Central memory CD4-positive, alpha-beta T cell (primary cell): ENCODE measurements at regions not wholly inside any gene's neighbourhood (a gene's known extent, or its start where the extent isn't known, plus 50 kb on each side); places are given as distances from the start of the nearest gene placed in this dataset.
"Not testable (repeated sequence)": the region's sequence is repeated elsewhere in the genome, so short reads cannot be mapped to it uniquely, and the experiment has no call there.

ENCODE experiments used
- DNase-seq: peaks from one replicate; pipeline ENCODE4 v3.0.0; 2022

DNA sequence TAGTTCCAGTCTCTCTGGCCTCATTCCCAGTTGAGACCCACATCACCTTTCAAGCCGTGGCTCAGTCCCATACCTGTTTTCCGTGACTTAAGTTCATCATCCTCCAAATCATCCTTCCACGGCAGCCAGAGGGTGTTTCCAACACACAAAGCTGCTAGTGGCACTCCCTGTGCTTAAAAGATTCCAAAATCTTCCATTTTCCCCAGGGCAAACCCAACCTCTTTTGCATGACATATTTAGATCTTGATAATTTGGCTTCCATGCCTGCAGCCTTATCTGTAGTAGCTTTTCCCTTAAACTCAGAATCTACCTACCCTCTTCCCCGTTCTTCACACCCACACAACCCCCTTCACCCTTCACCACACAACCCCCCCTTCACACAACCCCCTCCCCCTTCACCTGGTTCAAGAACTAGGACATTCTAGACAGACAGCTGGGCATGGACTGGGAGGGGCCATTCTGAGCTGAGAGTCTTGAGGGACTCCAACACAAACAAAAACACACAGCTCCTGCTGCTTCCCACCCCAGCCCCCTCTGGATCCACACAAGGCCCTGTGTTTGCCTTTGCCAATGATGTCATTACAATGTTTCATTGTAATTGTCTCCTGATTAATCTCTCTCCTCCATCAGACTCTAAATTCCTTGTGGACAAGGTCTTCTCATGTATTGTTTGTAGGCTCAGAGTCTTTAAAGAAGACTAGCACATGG is 268.2 kb downstream of the SH3GL2 start:
- no peak for DNase-seq

DNA sequence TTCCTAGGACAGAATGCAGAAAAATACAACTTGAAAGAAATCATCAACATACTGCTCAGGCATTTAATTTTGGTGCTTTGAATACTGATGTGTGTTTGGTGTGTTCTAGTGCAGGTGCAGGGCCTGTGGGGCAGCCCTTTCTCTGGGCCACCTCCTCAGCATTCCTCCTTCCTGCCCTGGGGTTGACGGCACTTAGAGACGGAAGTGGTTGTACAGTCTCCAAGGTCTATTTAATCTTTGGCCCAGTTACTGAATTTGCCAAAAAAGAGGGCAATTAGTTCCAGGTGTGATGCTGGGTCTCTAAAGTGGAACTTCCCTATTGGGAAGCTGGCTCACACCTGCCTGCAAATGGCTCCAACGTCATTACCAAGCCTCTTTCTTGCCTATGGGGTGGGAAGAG is 269.0 kb downstream of the SH3GL2 start:
- no peak for DNase-seq

DNA sequence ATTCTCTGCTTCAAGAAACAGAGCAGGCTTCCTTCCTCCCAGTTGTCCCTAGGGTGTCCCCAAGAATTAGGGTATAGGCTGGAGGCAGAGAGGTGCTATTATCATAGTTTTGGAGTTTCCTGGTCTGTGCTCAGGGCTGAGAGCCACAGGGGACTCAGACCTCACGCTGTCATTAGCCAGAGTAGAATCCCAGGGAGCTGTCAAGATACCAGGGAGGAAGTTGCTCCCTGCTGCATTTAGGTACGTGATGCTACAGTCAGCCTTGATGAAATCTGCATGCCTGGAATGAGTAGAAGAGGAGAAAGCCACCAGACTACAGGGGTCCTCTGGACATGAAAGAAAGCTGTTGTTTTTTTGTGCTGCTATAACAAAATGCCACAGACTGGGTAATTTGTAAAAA is 273.2 kb downstream of the SH3GL2 start:
- DNase-seq, result no peak

DNA sequence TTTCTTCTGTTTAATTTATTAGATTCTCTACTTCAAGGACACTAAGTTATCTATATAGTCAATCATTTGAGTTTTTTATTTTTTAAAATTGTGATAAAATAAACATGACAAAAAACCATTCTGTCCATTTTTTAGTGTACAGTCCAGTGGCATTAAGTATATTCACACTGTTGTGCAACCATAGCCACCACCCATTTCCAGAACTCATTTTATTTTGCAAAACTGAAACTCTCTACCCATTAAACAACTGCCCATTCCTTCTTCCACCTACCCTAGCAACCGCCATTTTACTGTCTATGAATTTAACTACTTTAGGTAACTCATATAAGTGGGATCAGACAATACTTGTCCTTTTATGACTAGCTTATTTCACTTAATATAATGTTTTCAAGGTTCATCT is 275.6 kb downstream of the SH3GL2 start:
- no peak for DNase-seq

DNA sequence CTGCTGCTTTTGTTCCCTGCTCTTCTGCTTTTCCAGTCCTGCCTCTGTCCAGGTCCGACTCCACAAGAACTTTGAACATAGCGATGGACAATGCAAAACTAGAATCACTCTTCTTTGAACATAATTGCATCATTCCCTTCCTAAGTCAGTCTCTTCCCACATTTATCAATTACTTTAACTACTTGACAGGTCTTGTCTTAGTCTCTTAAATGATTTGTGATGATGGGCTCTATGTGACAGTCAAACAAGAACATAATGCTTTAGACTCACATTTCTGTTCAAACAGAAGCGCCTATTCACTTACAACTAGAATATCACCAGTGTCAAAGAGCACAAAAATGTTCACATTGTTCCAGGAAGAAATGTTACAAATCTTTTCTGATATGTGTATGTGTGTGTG is 278.1 kb downstream of the SH3GL2 start:
- no peak for DNase-seq

DNA sequence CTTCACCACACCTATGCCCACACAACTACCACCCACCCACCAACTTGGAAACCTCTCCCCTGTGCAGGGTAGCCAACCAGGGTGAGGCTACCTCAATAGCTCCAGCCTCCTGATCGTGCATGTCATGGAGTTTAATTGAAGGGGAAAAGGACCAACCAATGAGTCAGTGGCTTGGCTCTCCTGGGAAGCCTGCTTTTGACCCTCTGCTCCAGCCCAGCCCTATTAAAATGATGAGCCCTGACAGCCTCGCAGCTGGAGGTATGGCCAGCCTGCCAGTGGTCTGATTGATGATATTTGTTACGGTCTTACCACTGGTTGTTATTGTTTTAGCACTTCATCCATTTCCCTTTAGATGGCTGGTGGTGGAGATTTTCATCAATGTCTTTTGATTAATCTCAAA is 280.4 kb downstream of the SH3GL2 start:
- no peak for DNase-seq

DNA sequence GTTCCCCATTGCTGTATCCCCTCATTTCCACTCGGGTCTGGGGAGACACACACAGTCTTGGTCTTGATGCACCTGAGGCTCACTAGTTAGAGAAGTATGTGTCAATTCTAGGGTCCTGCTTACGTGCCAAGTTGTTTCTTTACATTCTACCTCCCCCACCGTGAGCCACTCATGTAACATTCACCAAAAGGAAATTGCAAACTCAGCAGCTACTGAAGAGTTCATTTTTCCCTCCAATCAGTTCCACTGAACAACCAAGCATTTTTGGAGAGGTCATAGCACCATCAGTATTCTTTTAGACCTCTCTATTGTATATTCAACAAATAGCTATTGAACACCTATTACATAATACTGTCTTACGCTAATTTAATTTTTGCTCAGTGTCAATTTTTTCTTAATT is 281.1 kb downstream of the SH3GL2 start:
- DNase-seq, result no peak

DNA sequence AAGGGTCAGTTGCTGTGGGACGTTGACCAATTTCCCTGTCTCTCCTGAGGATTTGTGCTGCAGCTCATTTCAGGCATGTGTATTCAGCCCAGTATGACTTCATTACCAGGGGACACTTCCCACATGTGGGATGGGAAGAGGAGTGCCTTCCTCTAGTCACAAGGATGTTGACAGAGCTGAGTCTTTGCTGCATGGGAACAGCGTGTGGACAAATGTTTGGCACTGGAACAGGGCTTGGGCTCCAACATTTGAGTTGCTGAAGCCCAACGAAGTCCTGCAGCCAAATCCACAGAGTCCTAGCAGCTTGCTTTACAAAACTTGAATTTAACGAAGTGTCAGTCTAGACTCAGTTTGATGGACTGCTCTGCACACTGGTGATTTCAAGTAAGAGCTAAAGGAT is 283.2 kb downstream of the SH3GL2 start:
- DNase-seq, result no peak

DNA sequence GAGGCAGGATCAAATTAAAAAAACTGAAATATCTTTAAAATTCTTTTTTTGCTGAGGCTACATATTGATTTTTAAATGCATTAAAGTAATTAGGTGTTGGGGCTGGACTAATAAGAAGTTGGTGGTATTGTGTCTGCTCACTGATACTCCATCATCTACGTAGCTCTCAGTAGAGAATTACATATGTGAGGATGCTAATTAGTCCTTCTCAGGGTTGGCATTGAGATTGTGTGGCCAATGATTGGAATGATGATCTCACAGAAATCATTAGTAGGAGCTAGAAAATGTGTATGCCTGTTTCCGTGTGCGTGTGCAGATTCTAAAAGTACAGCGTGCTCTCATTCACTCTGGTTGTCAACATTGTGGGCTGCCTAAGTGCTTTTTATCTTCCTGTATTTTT is 283.8 kb downstream of the SH3GL2 start:
- DNase-seq, result no peak

DNA sequence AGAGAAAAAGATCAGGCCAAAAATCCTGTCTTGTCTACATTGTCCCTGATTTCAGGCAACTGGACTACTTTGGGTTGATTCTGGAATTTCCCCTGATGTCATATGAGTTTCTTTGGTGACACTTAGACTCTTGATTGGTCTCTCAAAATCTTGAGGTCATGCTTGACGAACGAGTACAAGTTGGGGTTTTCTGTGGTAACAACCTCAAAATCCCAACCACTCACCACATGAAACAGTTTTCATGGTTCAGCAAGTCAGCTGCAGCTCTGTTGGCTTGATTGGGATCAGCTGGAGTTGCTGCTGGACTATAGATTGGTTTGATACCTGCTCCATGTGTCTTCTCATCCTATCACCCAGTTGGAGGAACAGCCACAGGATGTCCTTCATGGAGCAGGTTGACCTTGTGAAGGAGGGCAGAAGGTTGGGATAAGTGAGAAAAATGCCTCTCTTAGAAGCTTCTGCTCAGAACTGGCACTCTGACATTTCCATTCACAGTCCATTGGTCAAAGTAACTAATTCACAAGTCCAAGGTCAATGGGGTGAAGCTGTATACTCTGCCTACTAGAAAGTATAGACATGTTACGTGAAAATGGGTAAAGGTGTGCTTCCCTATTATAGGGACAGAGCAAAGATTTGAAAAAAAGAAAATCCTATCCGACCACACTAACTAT is 284.5 kb downstream of the SH3GL2 start:
- DNase-seq, result no peak

DNA sequence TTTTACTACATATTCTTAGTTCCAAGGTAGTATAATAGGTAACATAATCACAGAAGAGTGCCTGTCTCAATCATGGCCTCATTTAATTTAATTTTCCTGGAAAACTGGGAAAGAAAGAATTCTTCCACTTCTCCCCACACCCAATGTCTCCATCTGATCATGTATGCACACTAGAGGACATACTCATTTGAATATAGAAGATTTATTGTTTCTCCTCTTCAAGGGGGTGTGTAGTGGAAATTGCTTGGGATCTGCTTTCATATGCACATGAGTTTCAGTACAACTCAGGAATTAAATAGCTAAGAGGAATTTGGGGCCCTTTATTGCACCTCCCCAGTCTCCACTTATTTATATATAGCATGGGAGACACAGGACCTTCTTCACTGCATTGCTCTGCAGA is 285.1 kb downstream of the SH3GL2 start:
- no peak for DNase-seq

DNA sequence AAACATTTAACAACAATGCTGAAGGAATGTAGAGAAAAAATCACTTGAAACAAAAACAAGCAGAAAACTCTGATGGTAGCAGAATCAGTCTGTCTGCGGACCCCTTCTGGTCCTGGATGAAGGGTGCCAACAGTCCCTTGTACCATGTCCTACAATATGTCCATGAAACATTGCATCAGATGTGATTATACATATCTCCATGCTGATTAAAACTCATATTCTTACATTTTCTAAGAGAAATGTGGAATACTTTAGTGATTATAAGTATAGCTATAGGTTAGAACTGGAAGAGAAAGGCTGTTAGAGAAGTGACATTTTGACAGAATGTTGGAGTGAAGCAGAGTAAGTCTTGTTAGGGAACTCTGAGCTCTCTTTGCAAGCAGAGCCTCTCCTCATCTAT is 286.1 kb downstream of the SH3GL2 start:
- DNase-seq, result no peak

DNA sequence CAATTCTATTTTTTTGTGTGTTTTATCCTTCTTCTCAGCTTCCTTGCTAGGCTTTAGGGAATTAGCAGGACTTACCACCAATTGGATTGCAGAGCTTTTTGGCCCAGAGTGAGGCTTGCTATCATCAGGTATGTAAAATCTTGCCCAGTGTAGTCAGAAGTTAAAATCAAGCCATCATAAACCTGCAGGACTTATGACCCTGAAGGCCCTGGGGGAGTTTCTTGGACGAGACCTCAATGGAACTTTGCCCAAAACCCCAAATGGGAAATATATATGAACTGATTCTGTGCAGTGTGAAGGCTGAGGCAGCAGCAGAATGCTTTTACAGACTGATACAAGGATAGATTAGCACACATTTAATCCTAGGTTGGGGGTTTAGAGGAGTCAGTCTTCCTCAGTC is 287.0 kb downstream of the SH3GL2 start:
- DNase-seq, result no peak

DNA sequence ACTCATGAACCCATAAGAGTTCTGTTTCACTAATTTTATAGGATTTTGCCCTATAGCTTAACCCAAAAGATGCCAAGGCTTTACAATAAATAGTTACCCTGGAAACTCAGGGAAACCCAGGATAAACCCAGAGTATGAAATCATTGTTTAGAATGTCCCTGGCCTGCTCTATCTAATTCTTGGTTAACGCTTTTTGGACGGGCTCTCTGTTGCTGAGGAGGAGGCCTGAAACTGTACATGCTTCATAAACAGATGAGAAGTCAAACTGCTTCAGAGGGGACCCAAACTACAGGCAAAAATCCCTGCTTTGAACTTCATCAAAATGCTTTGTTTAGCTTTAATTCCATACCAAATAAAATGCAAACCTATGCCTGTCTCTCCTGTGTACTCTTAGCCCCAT is 291.9 kb downstream of the SH3GL2 start:
- no peak for DNase-seq

DNA sequence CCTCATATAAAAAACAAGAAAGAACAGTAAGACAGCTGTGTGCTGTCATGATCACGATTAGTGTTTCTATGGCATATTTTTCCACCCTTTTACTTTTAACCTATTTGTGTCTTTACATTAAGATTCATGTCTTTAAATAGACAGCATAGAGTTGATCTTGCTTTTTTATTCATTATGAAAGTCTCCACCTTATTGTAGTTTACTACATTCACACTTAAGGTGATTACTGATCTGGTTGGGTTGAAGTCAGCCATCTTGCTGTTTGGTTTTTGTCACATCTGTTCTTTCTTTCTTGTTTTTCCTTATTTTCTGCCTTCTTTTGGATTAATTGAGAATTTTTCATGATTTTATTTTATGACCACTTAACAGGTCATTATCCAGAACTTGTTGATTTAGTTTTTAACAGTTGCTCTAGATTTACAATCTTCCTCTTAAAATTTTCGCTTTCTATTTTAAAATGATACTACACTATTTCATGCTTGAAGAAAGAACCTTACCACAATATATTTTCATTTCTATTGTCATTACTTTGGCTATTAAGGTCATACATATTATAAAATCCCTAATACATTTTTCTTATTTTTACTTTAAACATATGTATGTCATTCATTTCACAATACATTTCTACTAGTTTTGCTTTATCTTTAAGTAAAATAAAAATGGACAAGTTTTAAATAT is 292.5 kb downstream of the SH3GL2 start:
- DNase-seq, result no peak

DNA sequence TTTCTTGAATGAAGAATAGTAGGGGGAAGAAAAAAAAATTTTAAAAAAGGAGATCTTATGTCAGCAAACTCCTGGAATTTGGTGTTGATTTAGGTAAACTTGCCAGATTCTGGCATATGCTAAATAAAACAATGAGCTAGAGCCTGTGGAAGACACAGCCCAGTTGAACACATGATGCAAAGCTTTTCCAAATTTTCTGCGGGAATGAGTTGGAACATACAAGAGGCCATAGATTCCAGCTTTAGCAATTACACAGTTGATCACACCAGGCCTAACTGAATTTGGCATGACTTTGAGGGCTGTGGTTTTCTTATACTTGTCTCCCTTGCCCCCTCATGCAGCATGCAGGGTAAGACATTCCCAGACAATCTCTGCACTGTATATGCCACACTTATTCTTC is 297.0 kb downstream of the SH3GL2 start:
- no peak for DNase-seq

DNA sequence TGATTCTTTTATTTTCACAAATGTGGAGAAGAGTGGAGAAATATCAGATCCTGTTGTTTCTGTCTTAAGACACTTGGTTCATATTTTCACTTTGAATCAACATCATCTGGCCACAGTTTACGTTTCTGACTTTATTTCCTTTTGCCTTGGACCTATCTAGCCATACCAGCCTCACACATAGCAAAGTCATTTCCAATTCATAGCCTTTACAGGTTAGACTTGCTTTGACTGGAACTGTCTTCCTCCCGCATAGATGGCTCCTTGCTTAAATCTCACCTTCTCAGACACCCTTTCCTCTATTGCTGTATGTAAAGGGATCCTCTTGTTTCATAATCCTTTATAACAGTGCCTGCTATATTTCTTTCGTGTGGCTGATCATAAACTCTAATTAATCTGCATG is 297.8 kb downstream of the SH3GL2 start:
- no peak for DNase-seq

DNA sequence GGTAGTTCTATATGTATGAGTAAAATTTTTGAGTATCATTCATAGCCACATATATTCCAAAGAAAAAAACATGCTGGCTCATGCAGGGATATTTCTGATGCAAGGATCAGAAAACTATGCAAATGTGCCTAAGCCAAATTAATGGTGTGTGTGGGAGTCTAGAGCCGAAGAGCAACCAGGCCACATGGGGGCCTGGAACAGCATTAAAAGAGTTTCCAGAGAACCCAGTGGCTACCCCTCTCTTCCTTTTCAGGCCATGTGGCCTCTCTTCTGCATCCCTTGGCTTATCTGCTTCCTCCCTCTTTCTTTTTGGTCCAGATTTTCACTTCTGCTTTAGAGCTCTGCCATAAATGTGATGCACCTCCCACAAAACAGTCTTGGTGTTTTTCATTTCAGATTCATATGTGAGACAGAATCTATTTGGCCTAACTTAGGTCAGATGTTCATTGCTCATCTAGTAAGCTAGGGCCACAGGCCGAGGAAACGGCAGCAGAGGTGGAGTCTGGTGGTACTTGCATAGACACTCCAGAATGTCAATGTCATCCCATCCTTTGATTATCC is 300.0 kb downstream of the SH3GL2 start:
- no peak for DNase-seq

DNA sequence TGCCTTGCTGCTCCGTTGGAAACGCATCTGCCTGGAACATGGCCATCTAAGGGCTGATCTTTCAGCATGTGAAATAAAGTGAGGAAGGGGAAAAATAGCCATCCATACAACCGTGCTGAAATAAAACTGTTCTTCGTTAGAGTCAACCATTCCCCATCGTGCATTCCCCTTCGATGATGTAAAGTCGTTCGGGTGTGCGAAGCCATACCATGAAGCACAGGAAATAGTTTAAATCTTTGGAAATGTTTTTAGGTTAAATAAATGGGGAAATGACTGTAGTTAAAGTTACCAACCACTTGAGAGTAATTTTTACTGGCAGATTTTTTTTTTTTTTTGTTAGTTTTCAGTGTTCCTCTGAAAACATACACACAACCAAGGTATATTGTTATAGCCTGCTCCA is 302.5 kb downstream of the SH3GL2 start:
- no peak for DNase-seq

DNA sequence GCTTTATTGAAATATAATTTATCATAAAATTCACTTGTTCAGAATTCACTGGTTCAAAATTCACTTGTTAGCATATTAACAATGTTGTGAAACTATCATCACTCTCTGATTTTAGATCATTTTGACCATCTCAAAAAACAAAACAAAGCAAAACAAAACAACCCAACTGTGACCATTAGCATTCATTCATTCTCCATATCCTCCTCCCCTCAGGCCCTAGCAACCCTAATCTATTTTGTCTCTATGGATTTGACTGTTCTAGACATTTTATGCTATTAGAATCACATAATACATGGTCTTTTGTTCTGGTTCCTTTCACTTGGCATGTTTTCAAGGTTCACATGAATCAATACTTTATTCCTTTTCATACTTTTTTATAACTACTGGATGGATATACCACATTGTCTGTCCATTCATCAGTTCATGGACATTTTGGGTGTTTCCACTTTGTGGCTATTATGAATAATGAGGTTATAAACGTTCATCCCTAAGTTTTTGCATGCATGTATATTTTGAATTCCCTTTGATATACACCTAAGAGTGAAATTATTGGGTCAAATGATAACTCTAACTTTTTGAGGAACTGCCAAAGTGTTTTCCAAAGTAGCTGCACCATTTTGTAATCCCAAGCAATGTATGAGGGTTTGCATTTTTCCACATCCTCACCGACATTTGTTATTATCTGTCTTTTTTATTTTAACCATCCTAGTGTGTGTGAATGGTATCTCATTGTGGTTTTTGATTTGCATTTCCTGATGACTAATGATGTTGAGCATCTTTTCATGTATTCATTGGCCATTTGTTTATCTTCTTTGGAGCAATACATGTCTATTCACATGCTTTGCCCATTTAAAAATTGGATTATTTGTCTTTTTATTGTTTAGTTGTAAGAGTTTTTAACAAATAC is 304.1 kb downstream of the SH3GL2 start:
- no peak for DNase-seq

DNA sequence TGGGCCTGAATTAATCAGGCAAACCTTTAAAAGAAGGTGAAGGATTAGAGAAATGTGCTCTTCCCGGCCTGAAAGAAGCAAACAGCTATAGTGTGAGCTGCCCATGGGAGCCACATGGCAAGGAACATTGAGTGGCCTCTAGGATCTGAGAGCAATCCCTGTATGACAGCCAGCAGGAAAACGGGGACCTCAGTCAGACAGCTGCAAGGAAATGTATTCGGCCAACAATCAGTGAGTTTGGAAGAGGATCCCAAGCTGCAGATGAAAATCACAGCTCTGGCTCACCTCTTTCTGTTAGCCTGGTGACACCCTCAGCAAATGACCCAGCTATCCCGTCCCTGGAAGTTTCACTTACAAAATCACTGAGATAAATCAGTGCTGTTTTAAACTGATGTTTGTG is 309.2 kb downstream of the SH3GL2 start:
- no peak for DNase-seq

DNA sequence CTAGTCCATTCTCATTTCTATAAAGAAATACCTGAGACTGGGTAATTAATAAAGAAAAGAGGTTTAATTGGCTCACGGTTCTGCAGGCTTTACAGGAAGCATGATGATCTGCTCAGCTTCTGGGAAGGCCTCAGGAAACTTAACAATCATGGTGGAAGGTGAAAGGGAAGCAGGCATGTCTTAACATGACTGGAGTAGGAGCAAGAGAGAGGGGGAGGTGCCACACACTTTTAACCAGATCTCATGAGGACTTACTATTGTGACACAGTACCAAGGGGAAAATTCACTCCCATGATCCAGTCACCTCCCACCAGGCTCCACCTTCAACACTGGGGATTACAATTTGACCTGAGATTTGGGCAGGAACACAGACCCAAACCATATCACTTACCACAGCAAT is 310.1 kb downstream of the SH3GL2 start:
- DNase-seq, result not testable (repeated sequence)
